ENCODE measurements at regions not wholly inside any gene's neighbourhood (a gene's known extent, or its start where the extent isn't known, plus 50 kb on each side); places are given as distances from the start of the nearest gene placed in this dataset.

DNA sequence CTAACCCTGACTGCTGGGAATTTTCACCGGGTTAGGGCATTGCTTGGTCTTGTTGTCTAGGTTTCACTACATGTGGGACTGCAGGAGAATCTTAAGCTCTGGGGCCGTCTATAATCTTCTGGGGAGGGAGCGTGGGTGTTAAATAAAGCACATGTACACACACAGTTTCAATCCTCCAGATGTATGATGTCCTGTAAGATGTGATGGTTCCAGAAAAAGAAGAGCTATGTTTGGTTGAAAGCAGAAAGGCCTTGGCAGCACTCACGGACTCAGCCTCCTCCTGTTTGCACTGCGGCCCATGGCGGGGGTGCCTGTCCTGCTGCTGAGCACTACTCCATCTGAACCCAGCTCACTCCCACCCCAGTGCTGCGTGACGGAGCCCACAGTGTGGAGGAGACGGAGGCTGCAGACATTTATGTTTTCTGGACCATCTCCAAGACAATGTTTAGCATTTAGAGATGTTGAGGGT is 343.5 kb downstream of the TEX29 start:
- DNase-seq: no peak
- Histone ChIP-seq H3K4me3 (no peak overlapping the region), H3K9me3 (no peaks in the 10 kb centered on the region), H3K36me3 (no peaks in the 10 kb centered on the region), H3K27ac (peak overlapping the region in 2 of 4 donors; percentile 34 to 54), H3K4me1 (peaks cover 0 to 9% (median 0%) of the 10 kb centered on the region in 3 donors), H3K27me3 (peaks cover 0 to 10% (median 0%) of the 10 kb centered on the region in 4 donors)
- intact Hi-C loops (cut with DNase I): no loop called here
- TF ChIP-seq, protein P1, sequence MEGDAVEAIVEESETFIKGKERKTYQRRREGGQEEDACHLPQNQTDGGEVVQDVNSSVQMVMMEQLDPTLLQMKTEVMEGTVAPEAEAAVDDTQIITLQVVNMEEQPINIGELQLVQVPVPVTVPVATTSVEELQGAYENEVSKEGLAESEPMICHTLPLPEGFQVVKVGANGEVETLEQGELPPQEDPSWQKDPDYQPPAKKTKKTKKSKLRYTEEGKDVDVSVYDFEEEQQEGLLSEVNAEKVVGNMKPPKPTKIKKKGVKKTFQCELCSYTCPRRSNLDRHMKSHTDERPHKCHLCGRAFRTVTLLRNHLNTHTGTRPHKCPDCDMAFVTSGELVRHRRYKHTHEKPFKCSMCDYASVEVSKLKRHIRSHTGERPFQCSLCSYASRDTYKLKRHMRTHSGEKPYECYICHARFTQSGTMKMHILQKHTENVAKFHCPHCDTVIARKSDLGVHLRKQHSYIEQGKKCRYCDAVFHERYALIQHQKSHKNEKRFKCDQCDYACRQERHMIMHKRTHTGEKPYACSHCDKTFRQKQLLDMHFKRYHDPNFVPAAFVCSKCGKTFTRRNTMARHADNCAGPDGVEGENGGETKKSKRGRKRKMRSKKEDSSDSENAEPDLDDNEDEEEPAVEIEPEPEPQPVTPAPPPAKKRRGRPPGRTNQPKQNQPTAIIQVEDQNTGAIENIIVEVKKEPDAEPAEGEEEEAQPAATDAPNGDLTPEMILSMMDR (IDR thresholded peaks at IDR 0.05): no peak
- no peak for TF ChIP-seq POLR2A (IDR thresholded peaks at IDR 0.05)
- 57 to 77% methylated on average over 9 of the region's 9 CpGs for WGBS, 2 donors

DNA sequence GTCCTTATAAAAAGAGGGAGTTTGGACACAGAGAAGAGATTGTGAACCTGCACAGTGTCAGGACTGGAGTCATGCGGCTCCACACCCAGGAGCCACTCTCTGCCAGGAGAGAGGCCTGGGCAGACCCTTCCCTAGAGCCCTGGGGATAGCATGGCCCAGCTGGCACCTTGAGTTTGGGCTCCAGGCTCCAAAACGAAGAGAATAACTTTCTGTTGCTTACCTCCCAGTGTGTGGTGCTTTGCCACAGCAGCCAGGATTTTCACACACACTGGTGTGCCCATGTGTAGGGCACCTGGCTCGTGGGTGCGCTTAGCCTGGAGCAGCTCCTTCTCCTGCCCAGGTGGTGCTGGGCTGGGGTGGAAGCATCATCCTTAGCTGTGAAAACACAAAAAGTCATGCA is 344.3 kb downstream of the TEX29 start:
- no peak for TF ChIP-seq POLR2A (IDR thresholded peaks at IDR 0.05)
- TF ChIP-seq, protein P1 (IDR thresholded peaks at IDR 0.05): no peak
- no peak overlapping the region for H3K4me3 ChIP-seq
- no peak overlapping the region for H3K27ac ChIP-seq
- H3K4me1 ChIP-seq: peaks cover 0 to 9% (median 0%) of the 10 kb centered on the region in 3 donors
- intact Hi-C loops (cut with DNase I): no loop called here
- no peak for DNase-seq
- no peaks in the 10 kb centered on the region for H3K9me3 ChIP-seq
- WGBS, 2 donors: 58 to 78% methylated on average over 4 of the region's 4 CpGs
- no peaks in the 10 kb centered on the region for H3K36me3 ChIP-seq
- peaks cover 0 to 5% (median 0%) of the 10 kb centered on the region in 4 donors for H3K27me3 ChIP-seq

DNA sequence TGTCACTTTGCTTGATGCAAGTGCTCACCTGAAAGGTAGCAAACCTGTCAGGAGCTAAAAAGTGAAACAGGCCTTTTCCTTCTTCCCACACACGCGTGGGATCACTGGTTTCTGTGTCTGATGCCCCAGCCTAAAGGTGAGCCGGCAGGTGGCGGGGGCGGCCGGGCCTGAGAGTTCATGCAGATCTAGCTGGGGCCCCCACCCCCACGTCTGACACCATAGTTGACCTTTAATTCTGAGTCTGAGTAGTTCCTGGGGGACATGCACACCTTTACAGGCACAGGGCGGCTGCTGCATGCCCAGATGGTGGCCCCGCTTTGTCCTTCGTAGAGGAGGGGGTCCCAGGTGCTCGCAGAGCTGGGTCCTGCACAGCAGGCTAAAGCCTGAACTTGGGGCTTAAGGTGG is 345.3 kb downstream of the TEX29 start:
- H3K27ac ChIP-seq: no peak overlapping the region
- DNase-seq: no peak

DNA sequence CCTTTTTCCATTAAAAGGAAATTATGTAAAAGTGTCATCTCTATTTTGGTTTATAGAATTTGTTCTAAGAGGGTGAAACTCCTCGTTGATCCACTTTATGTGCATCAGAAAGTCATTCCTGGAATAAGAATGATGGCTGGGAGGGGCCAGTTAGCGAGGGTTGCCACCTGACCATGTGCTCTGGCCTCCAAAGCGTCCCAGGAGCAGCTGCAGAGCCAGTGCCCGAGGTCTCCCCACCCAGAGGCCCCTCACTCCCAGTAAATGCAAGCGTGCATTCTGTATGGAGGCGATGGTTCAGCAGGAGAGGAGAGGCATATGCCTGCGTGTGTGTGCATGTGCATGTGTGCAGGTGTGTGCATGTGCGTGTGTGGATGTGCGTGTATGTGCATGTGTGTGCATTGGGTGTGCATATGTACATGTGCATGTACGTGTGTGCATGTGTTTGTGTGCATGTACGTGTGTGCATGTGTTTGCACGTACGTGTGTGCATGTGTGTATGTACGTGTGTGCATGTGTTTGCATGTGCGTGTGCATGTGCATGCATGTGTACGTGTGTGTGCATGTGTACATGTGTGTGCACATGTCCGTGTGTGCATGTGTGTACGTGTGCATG is 345.8 kb downstream of the TEX29 start:
- Histone ChIP-seq H3K27me3 (peaks cover 0 to 4% (median 0%) of the 10 kb centered on the region in 4 donors), H3K4me1 (peaks cover 0 to 9% (median 0%) of the 10 kb centered on the region in 3 donors), H3K27ac (no peak overlapping the region), H3K4me3 (no peak overlapping the region), H3K36me3 (no peaks in the 10 kb centered on the region), H3K9me3 (no peaks in the 10 kb centered on the region)
- WGBS, 2 donors: 69 to 88% methylated on average over 8 to 10 of the region's 18 CpGs
- TF ChIP-seq, protein P1 (IDR thresholded peaks at IDR 0.05): no peak
- TF ChIP-seq POLR2A (IDR thresholded peaks at IDR 0.05): no peak
- DNase-seq: no peak
- intact Hi-C loops (cut with DNase I): no loop called here

More for the DNA sequence above, 345.3 kb downstream of the TEX29 start:
- intact Hi-C loops (cut with DNase I): no loop called here
- Histone ChIP-seq H3K27me3 (peaks cover 0 to 4% (median 0%) of the 10 kb centered on the region in 4 donors), H3K4me1 (peaks cover 0 to 9% (median 0%) of the 10 kb centered on the region in 3 donors), H3K36me3 (no peaks in the 10 kb centered on the region), H3K9me3 (no peaks in the 10 kb centered on the region), H3K4me3 (no peak overlapping the region)
- TF ChIP-seq, protein P1 (IDR thresholded peaks at IDR 0.05): no peak
- no peak for TF ChIP-seq POLR2A (IDR thresholded peaks at IDR 0.05)
- 71 to 100% methylated on average over 1 to 5 of the region's 11 CpGs for WGBS, 2 donors

DNA sequence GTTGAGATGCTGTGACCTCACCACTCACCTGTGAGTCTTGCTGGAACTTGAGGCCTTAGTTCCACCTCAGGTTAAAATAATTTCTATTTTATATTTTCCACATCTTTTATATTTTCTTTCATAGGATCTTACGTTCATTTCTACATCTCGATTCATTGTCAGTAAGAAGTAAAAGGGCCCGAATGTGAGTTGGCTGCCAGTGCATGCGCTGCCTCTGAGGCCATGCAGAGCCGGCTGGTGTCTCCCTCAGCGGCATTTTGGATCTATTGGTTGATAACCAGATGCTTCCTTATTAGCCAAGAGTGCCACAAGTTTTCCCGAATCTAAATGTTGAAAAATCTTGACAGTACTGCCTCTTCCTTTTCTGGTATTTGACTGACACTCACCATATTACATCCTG is 347.3 kb downstream of the TEX29 start:
- H3K36me3 ChIP-seq: no peaks in the 10 kb centered on the region
- H3K4me1 ChIP-seq: peaks cover 0 to 9% (median 0%) of the 10 kb centered on the region in 3 donors
- DNase-seq: no peak
- no peak overlapping the region for H3K4me3 ChIP-seq
- no peak for TF ChIP-seq POLR2A (IDR thresholded peaks at IDR 0.05)
- TF ChIP-seq, protein P1 (IDR thresholded peaks at IDR 0.05): no peak
- H3K27ac ChIP-seq: no peak overlapping the region
- 78 to 83% methylated on average over 7 of the region's 7 CpGs for WGBS, 2 donors
- H3K27me3 ChIP-seq: no peaks in the 10 kb centered on the region
- intact Hi-C loops (cut with DNase I): no loop called here
- H3K9me3 ChIP-seq: no peaks in the 10 kb centered on the region
